Glomerular endothelial cell (primary cell): ENCODE measurements at regions not wholly inside any gene's neighbourhood (a gene's known extent, or its start where the extent isn't known, plus 50 kb on each side); places are given as distances from the start of the nearest gene placed in this dataset.
"Not testable (repeated sequence)": the region's sequence is repeated elsewhere in the genome, so short reads cannot be mapped to it uniquely, and the experiment has no call there.

ENCODE experiments used
- DNase-seq: peaks from one replicate; pipeline ENCODE4 v3.0.0-alpha.2; 2011; ENCODE audit warnings: low read depth, low spot score; ENCODE audit errors: extremely low read depth

- DNase-seq: no peak
Observed at GRCh38 chr7:68247571-68247970, 1250.9 kb downstream of the TYW1 start.

DNA sequence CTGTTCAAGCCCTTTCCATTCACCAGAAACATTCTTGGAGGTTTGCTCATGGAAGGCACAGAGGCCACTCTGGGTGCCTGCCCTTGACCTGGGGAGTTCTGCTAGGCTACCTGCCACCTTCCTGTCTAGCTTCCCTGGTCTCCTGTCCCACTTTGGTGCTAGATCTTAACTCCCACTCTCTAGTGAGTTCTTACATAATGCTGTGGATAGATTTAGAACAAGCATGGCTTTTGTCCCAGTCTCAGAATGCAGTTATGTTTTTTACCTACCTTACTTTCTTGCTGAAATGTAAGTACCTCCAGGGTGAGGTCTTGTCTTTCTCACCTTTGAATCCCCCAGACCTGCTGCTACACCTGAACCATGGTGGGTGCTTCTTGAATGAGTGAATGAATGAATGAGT lies 1252.3 kb downstream of the TYW1 start:
- no peak for DNase-seq

- DNase-seq: no peak
Observed at GRCh38 chr7:68249611-68250010, 1253.0 kb downstream of the TYW1 start.

DNA sequence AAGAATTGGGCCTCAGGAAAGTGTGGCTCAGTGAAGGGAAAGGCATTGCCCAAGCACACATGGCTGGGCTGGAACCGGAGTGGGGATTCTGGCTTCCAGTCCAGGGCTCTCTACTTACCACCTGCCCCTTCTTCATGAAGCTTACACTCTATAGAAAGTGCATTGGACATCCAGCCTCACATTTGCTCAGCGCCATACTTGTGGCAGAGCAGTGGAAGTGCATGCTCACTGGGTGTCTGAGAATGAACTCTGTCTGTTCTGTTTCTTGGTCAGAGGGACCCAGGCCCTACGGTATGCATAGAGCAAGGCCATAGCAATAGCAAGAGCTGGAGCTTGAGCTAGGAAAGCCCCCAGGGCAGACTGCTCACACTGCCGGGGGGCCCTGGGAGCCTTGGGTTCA lies 1253.5 kb downstream of the TYW1 start:
- no peak for DNase-seq

GRCh38 chr7:68254815-68255214 lies 1258.2 kb downstream of the TYW1 start:
- not testable (repeated sequence) for DNase-seq

- DNase-seq: no peak
Observed at GRCh38 chr7:68256295-68256694, 1259.7 kb downstream of the TYW1 start.

- DNase-seq: no peak
Observed at GRCh38 chr7:68258609-68259008, 1262.0 kb downstream of the TYW1 start.

GRCh38 chr7:68265258-68265657 lies 1268.6 kb downstream of the TYW1 start:
- DNase-seq: no peak

GRCh38 chr7:68266004-68266579 lies 1269.5 kb downstream of the TYW1 start:
- DNase-seq: no peak

DNA sequence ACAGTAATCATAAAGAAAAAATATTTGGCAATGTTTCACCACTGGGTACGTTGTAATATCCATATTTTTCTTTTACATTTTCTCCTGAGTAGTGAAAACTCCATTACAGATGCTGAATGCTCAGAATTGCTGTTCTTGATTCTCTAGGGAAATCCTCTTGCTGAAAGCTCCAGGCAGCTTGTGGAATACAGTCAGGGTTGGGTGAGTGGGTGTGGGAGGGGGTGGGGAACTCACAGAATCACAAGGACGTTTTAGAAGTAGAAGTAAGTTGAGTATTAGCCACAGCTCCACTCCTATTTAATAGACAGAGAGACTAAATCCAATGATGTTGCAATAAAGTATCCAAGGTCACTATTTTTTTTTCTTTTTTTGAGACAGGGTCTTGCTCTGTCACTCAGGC lies 1270.9 kb downstream of the TYW1 start:
- DNase-seq: no peak

DNA sequence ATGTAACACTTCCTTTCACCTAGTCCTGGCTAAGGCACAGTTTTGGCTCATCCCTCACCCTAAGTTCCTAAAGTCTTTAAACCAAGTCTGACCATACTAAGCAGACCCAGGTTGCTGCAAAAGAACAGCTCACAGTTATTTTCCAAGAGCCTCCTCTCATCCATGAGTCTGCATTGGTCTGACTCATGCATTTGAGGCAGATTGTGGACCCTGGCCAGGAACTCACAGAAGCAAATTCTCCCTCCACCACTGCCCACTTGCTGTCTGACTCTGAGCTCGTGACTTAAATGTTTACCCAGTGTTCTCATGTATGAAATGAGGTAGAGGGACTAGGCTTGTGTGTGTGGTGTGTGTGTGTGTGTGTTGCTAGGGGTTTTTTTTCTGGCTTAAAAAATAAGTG lies 1272.8 kb downstream of the TYW1 start:
- no peak for DNase-seq

DNA sequence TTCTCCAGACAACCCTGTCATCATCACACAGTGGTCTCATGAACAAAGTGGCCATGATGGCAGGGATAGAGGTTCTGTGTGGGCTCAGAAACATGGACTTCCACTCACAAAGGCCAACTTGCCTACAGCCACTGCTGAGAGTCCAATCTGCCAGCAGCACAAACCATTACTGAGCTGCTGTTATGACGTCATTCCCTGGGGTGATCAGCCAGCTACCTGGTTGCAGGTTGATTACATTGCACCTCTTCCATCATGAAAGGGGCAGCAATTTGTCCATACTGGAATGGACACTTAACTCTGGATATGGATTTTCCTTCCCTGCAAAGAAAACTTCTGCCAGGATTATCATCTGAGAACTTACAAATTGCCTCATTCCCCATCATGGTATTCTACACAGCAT lies 1275.9 kb downstream of the TYW1 start:
- DNase-seq: no peak

DNA sequence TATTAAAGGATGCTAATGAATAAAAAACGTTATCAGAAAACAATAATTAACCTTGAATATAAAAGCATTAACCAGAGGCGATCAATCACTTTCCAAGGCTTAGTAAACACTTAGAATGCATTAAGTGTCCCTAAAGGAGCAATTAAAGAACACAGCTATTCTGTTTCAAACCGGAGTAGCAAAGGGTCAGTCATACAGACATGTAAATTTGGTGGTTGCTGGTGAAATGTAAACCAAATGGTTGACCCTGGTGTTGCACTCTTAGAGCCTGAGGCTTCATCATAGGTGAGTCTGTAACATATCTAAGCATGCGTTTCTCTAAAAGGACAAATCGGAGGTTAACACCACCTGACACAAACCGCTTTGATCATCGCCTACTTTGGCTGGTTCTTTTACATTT lies 1280.1 kb downstream of the TYW1 start:
- DNase-seq: no peak

DNA sequence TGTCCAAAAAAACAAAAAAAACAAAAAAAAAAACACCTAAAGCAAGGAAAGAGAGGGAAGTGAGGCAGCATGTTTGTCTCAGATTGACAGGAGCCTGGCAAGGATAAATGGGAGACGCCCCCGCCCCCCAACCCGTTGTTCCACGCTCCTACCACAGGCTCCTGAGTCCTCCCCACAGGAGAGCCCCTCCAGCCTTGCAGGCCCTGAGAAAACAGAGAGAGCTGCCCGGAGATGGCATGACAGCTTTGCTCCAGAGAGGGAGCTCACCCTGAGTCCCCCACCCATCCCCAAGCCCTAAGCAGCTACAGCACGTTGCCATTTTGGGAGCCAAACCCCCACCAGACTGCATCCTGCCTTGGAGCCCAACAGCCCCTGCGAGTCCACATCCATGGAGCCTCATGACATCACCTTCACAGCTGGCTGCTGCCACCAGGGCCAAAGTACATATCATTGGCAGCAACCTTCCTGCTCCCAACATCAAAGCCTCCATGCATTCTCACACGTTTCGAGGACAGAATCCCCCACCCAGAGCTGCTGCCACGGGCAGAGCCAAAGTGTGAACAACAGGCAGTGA lies 1283.3 kb downstream of the TYW1 start:
- no peak for DNase-seq

- DNase-seq: no peak
Observed at GRCh38 chr7:68280931-68281330, 1284.3 kb downstream of the TYW1 start.

DNA sequence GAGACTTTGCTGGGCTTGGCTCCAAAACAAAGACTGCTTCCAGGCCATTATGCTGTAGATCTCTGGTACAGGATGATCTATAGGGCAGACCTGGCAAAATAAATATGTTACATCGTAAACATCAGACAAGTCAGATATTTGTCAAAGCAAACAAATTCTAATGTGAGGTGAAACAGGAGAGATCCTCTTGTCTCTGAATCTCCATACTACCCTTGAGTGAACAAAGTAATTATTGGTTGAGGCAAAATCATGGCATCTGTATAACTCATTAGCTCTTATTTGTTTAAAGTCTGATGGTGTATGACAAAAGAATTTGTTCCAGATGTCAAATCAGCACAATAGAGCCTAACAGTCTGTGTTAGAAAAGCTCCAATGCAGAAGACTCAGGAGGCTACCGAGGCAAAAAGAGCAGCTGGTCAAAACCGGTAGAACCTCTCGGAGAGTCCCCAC lies 1291.5 kb downstream of the TYW1 start:
- DNase-seq: no peak

DNA sequence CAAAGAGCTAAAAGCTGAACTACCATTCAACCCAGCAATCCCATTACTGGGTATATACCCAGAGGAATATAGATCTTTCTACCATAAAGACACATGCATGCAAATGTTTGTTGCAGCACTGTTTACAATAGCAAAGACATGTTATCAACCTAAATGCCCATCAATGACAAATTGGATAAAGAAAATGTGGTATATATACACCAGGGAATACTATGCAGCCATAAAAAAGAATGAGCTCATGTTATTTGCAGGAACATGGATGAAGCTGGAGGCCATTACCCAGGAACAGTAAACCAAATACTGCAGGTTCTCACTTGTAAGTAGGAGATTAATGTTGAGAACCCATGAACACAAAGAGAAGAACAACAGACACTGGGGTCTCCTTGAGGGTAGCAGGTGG lies 1295.1 kb downstream of the TYW1 start:
- DNase-seq: no peak

DNA sequence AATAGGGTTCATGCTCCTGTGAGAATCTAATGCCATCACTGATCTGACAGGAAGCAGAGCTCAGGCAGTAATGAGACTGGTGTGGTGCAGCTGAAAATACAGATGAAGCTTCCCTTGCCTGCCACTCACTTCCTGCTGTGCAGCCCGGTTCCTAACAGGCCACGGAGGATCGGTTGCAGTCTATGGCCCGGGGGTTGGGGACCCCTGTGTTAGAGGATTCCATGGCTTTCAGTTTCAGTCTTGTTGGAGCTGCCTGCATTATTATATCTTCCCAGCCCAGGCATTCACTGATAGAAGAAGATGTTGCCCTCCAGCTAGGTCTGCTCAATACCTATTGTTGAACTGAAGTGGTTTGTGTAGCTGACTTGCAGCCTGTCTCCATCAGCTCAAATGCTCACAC lies 1298.8 kb downstream of the TYW1 start:
- no peak for DNase-seq

GRCh38 chr7:68304536-68304935 lies 1293.7 kb upstream of the AUTS2 start:
- no peak for DNase-seq

- DNase-seq: no peak
Observed at GRCh38 chr7:68306692-68307107, 1291.6 kb upstream of the AUTS2 start.

DNA sequence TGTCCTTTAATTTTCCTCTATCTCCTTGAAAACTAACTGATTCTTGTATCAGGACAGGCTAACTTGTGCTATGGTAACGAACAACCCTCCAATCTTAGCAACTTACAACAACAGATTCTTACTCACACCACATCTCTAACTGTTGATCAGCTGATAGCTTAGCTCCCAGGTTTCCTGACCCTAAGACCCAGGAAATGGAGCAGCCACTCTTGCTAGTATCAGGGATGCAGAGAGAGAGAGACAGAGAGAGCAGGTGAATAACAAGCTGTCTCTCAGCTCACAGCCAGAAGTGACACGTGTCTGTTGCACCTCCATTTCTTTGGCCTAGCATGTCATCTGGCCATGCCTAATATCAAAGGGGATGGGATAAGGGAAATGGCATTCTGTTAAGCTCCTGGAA lies 1289.0 kb upstream of the AUTS2 start:
- no peak for DNase-seq

GRCh38 chr7:68309806-68310205 lies 1288.5 kb upstream of the AUTS2 start:
- DNase-seq: no peak

GRCh38 chr7:68311958-68312357 lies 1286.3 kb upstream of the AUTS2 start:
- DNase-seq: no peak
